ENCODE measurements at regions not wholly inside any gene's neighbourhood (a gene's known extent, or its start where the extent isn't known, plus 50 kb on each side); places are given as distances from the start of the nearest gene placed in this dataset.

DNA sequence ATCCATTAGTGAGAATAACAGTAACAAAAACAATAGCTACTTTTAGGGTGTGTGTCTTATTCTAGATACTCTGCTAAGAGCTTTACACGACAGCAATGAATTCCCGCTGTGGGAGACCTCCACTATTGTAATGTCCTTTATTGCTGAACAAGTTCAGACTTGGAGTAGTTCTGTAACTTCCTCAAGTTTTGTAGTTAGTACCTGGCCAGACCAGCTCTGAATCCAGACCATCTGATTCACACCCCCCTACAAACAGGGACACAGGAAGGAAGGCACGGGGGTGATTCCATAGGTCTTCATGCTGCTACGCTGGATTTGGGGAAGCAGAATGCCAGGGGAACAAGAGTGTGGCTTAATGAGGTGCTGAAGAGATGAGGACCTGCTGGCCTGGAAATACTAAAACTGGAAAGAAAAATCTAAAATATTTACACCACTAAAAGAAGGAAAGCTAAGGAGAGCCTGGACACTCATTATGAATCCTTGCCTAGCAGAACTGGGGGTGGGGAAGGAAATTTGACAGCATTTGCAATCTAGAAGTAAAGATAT is 194.6 kb upstream of the TMEM72 start:
- TF ChIP-seq, protein P1, sequence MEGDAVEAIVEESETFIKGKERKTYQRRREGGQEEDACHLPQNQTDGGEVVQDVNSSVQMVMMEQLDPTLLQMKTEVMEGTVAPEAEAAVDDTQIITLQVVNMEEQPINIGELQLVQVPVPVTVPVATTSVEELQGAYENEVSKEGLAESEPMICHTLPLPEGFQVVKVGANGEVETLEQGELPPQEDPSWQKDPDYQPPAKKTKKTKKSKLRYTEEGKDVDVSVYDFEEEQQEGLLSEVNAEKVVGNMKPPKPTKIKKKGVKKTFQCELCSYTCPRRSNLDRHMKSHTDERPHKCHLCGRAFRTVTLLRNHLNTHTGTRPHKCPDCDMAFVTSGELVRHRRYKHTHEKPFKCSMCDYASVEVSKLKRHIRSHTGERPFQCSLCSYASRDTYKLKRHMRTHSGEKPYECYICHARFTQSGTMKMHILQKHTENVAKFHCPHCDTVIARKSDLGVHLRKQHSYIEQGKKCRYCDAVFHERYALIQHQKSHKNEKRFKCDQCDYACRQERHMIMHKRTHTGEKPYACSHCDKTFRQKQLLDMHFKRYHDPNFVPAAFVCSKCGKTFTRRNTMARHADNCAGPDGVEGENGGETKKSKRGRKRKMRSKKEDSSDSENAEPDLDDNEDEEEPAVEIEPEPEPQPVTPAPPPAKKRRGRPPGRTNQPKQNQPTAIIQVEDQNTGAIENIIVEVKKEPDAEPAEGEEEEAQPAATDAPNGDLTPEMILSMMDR (IDR thresholded peaks at IDR 0.05): no peak
- TF ChIP-seq EZH2 (IDR thresholded peaks at IDR 0.05) (no peak), EZH2phosphoT487 (IDR thresholded peaks at IDR 0.05) (no peak)
